22Rv1 (cell line): ENCODE measurements at regions not wholly inside any gene's neighbourhood (a gene's known extent, or its start where the extent isn't known, plus 50 kb on each side); places are given as distances from the start of the nearest gene placed in this dataset.

Source experiments
- CTCF ChIP-seq: fragments of 450-650 bp; IDR thresholded peaks from 2 replicates; pipeline ENCODE4 v1.5.1; 2017; ENCODE audit warnings: mild to moderate bottlenecking
- ZFX ChIP-seq: fragments of 450-650 bp; IDR thresholded peaks from 2 replicates; pipeline ENCODE4 v1.6.1; 2017; ENCODE audit warnings: antibody characterized with exemption, borderline replicate concordance

DNA sequence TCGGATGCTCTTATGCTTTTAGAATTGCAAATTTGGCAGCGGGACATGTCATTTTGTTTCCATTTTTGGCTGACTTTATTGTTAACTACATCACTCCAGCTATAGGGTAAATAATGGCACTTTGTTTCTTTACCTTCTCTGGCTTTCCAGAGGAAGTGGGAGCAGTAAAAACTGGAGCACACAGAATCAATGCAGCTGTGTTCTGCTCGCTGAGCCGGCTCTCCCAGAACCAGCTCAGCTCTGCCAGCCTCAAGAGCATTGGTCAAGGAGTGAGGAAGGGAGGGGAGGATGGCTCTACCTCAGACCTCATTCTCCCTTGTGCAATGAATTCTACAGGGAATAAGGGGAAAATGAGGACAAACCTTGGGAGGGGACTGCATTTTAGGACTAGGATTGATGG is 50.5 kb upstream of the SPATA13 start:
- no peak for TF ChIP-seq CTCF
- no peak for TF ChIP-seq ZFX
